IPS DF 6.9 (cell line): ENCODE measurements at regions not wholly inside any gene's neighbourhood (a gene's known extent, or its start where the extent isn't known, plus 50 kb on each side); places are given as distances from the start of the nearest gene placed in this dataset.

Experiments used
- DNase-seq: peaks from one replicate; pipeline ENCODE4 v3.0.0-alpha.2; 2013; ENCODE audit warnings: low read depth, low spot score
- H3K27ac ChIP-seq: one replicate; pipeline ENCODE4 v1.5.1; 2013; ENCODE audit warnings: low read length, control low read depth
- H3K27me3 ChIP-seq: 2 replicates; pipeline ENCODE4 v1.6.1; 2013; ENCODE audit warnings: mild to moderate bottlenecking, low read length; ENCODE audit not compliant: control insufficient read depth, insufficient read depth
- H3K36me3 ChIP-seq: 2 replicates; pipeline ENCODE4 v1.6.1; 2013; ENCODE audit warnings: low read length; ENCODE audit not compliant: control insufficient read depth, insufficient read depth
- H3K4me1 ChIP-seq: 2 replicates; pipeline ENCODE4 v1.6.1; 2013; ENCODE audit warnings: low read length; ENCODE audit not compliant: control insufficient read depth, insufficient read depth
- H3K4me3 ChIP-seq: 2 replicates; pipeline ENCODE4 v1.5.1; 2013; ENCODE audit warnings: mild to moderate bottlenecking, low read length
- H3K9me3 ChIP-seq: 2 replicates; pipeline ENCODE4 v1.6.1; 2013; ENCODE audit warnings: low read length, inconsistent platforms; ENCODE audit not compliant: control insufficient read depth, insufficient read depth
- WGBS: extraction: QIAGEN DNeasy Blood & Tissue Kit; methylation state at CpG from one replicate; pipeline ENCODE4 v1.1.7; 2013; ENCODE audit warnings: mixed read lengths, missing lambda C conversion rate; ENCODE audit not compliant: insufficient read length, insufficient coverage; 5-methylcytosine and 5-hydroxymethylcytosine counted together

DNA sequence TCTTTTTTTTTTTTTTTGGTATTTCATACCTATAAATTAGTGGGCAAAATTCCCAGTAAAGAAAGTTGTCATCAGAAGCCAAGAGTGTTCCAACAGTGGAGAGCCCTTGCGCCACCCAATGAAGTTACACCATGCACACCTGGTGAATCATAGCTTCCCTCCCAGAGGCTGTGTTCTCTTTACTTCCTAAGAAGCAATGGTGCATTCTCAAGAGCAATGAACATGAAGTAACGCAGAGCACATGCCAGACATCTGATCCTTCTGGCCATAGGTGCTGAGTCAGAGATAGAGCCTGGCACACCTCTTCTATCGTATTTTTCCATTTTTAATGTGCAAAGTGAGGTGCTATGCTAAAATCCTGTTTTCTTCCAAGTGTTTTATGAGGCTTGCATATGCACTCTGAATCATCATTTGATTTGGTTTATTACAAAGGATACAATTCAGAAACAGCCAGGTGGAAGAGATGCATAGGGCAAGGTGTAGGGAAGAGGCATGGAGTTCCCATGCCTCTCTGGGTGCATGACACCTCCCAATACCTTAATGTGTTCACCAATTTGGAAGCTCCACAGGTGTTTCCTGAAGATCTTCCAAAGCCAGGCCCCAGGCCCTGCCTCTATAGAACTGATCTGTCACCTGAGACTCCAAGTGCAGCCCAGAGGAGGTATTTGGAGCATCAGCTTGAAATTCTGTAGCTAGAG is 408.0 kb downstream of the SIPA1L2 start:
- no peak overlapping the region for H3K4me3 ChIP-seq
- no peak for DNase-seq
- no peaks in the 10 kb centered on the region for H3K4me1 ChIP-seq
- peaks cover 37% of the 10 kb centered on the region for H3K27me3 ChIP-seq
- WGBS, result no CpG with 5 or more reads among the region's 3 CpGs
- H3K9me3 ChIP-seq, result no peaks in the 10 kb centered on the region
- H3K27ac ChIP-seq, result no peak overlapping the region
- H3K36me3 ChIP-seq, result no peaks in the 10 kb centered on the region

DNA sequence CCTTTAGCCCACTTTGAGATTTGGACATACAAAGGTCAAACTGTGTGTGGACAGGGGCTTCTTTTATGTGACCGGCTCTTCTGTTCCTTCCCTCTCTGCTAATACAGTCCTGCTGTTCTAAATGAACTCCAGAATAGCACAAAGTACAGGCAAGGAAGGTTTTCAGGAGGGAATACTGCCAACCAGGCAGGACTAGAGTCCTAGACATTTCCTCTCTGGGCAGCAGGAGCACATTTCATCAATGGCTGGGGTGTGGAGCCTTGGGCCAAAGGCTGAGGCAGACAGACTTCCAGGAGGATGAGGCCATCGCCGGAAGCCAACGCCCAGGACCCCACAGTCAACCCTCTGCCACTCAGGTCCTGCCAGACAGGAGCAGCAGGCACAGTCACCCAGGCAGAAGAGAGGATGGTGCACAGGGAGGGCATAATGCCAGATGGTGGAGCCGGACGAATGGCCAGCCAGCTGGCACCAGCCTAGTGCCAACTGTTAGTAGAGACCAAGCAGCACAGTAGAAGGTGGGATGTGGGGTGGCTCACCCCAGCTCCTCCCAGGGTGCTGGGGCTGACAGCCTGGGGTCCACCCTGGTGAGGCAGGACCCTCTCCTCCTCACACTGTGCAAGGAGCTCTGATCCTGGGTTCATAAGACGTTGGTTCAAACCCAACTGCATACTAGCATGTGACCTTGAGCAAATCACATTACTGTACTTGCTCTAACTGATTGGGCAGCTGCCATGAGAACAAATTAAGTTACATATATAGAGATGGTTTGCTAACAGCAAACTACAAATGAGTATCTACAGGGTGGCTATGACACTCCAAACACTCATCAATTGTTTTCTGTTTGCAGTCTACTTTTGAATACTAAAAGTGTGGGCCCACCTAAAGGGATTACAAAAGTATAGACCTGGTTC is 410.7 kb downstream of the SIPA1L2 start:
- Histone ChIP-seq H3K4me3 (no peak overlapping the region), H3K4me1 (no peaks in the 10 kb centered on the region), H3K27ac (no peak overlapping the region), H3K9me3 (no peaks in the 10 kb centered on the region), H3K36me3 (no peaks in the 10 kb centered on the region), H3K27me3 (peaks cover 30% of the 10 kb centered on the region)
- DNase-seq, result no peak
- WGBS, result no CpG with 5 or more reads among the region's 7 CpGs

DNA sequence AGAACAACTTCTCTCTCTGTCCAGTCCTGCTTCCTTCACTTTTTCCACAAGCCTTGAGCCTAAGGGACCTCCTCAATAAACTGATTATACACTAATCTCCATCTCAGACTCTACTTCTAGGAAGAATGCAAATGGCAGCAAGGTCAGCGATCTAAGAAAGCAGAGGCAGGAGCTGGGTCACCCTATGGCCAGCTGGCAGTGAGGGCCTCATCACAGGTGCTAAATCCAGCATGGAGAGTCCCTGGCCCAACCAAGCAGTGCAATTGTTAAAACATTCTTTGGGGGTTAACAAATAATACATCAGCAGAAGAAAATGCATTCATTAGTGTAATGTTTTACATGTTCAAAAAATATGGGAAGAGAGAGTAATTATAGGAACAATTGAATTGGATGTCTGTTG is 416.0 kb downstream of the SIPA1L2 start:
- no peak overlapping the region for H3K4me3 ChIP-seq
- no peaks in the 10 kb centered on the region for H3K4me1 ChIP-seq
- no CpG with 5 or more reads among the region's 1 CpG for WGBS
- no peak for DNase-seq
- no peaks in the 10 kb centered on the region for H3K27me3 ChIP-seq
- no peaks in the 10 kb centered on the region for H3K9me3 ChIP-seq
- no peak overlapping the region for H3K27ac ChIP-seq
- no peaks in the 10 kb centered on the region for H3K36me3 ChIP-seq

DNA sequence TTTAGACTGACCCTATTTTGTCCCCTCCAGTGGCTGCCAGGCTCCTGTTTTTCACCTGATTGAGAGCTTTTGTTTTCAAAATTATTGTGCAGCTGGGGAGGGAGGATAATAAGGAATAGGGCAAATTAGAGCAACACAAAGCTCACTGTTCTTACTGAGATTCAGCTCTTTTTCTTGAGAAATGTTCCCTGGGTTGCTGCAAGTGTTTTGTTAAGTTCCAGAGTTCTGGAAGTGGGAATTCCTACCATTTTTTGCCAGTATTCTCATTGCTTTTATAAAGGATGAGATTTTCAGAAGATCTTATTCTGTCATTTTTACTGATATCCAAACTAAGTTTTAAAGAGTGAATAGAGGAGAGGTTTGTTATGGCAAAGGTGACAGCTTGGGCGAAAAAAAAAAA is 417.7 kb downstream of the SIPA1L2 start:
- H3K4me1 ChIP-seq, result no peaks in the 10 kb centered on the region

DNA sequence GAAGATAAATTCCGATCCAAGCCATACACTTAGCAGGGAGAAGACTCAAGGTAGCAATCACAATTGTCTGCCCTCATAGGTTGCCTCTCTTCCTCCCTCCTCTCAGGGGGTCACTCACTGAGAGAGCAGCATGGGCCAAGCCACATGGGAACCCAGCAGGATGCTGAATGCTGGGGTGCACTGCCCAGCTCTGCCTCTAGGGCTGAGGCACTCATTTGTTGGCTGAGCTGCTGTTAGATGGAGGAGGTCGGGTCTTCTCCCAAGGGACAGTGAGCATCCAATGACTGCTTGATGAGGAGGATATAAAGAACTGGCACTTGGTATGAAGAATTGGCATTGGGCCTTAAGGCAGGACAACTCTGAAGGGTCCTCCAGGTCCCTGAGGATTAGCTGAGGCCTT is 418.8 kb downstream of the SIPA1L2 start:
- peak; percentile 43 for DNase-seq

More for the DNA sequence above, 417.7 kb downstream of the SIPA1L2 start:
- Histone ChIP-seq H3K36me3 (no peaks in the 10 kb centered on the region), H3K27ac (no peak overlapping the region), H3K4me3 (no peak overlapping the region), H3K9me3 (no peaks in the 10 kb centered on the region), H3K27me3 (no peaks in the 10 kb centered on the region)
- WGBS, result no CpG with 5 or more reads among the region's 1 CpG
- no peak for DNase-seq

DNA sequence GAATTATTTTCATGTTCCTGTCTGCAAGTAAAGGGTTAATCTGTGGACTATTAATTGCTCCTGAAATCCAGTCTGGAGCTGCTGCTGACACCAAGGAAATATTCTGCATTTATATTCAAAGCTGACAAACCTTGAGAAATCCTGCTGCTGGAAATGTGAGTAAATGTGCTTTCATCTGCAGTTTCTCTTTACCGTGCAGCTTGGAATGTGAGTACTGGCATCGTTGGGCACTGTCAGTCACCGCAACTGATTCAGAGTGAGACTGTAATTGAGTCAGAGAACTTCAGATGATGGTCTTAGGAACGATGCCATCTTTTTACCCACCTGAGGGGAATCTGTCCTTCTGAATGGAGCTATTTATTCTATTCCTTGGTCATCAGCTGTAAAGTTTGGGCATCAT is 420.6 kb downstream of the SIPA1L2 start:
- no peak for DNase-seq
- no peak overlapping the region for H3K27ac ChIP-seq
- no peaks in the 10 kb centered on the region for H3K4me1 ChIP-seq
- no CpG with 5 or more reads among the region's 4 CpGs for whole genome bisulfite sequencing
- no peaks in the 10 kb centered on the region for H3K27me3 ChIP-seq
- no peak overlapping the region for H3K4me3 ChIP-seq
- no peaks in the 10 kb centered on the region for H3K9me3 ChIP-seq
- H3K36me3 ChIP-seq, result no peaks in the 10 kb centered on the region

More for the DNA sequence above, 418.8 kb downstream of the SIPA1L2 start:
- Histone ChIP-seq H3K27ac (no peak overlapping the region), H3K27me3 (no peaks in the 10 kb centered on the region), H3K4me3 (no peak overlapping the region), H3K36me3 (no peaks in the 10 kb centered on the region), H3K4me1 (no peaks in the 10 kb centered on the region), H3K9me3 (no peaks in the 10 kb centered on the region)
- WGBS, result no CpG with 5 or more reads among the region's 2 CpGs

DNA sequence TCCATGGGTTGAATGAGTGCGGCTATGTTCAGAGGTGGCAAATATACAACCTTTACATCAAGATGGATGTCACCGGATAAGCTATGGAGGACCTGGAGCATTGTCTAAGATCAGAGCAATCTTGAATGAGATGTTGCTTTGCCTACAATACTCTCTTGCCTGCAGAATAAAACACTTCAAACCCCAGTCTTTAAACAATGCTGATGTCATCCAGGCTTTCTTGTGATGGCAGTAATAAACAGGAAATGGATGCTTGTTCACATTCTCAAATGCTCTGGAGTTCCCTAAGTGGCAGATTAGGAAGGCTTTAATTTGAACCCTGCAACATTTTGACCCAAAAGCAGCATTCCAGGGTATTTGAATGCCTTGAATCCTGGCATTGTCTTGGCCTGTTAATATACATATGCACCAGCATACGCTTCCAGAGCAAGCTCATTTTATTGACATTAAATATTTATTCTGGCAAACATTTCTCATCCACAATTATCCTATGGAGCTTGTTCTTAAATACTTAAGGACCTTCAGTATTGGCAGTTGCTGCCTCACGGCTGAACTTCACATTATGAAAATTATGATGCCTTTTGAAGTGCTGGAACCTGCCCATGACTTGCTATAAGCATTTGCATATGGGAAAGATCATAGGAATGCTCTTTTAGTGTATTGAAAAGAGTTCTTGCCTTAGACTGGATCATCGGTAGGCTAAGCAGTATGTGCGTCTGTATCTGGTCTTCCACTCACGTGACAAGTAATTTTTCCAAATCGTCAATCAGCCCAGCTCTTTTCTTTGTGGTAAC is 422.7 kb downstream of the SIPA1L2 start:
- no peaks in the 10 kb centered on the region for H3K4me1 ChIP-seq
- H3K4me3 ChIP-seq, result no peak overlapping the region
- H3K27me3 ChIP-seq, result no peaks in the 10 kb centered on the region
- whole genome bisulfite sequencing, result no CpG with 5 or more reads among the region's 8 CpGs
- no peaks in the 10 kb centered on the region for H3K9me3 ChIP-seq
- DNase-seq, result no peak
- no peak overlapping the region for H3K27ac ChIP-seq
- no peaks in the 10 kb centered on the region for H3K36me3 ChIP-seq

DNA sequence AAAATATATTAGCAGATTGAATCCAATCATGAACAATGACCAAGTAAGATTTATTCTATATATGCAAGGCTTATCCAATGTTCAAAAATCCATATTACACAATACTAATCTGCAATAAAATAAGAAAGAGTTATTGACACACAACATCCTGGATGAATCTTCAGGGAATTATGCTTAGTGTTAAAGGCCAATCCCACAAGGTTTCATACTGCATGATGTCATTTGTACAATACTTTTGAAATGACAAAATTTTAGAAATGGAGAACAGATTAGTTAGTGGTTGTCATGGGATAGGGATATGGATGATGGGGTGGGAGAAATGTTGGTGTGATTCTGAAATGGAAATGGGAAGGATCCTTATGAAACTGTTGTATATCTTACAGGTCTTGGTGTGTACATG is 425.7 kb downstream of the SIPA1L2 start:
- no peaks in the 10 kb centered on the region; the same call in 1 of the 2 replicates for H3K9me3 ChIP-seq
- no peaks in the 10 kb centered on the region for H3K36me3 ChIP-seq
- no peak for DNase-seq
- no peak overlapping the region for H3K4me3 ChIP-seq
- no peak overlapping the region for H3K27ac ChIP-seq
- no peaks in the 10 kb centered on the region for H3K27me3 ChIP-seq
- H3K4me1 ChIP-seq, result no peaks in the 10 kb centered on the region

DNA sequence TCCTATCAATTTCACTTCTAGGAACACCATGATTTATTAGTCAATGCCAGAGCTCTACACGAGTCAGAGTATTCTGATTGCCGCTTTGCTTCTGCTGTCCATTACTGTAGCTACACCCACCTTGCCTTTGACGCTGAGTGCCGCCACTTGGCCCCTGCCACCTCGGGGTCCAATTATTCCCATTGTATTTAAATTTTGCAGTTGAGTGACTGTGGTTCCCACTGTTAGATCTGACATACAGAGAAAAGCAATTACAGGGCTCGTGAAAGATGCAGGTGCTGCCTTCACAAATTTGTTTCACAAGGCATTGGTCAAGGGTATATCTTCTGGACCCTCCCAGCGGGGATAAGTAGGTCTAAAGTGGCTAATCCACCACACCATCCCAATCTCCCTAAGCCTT is 428.9 kb downstream of the SIPA1L2 start:
- no peaks in the 10 kb centered on the region for H3K36me3 ChIP-seq
- no CpG with 5 or more reads among the region's 7 CpGs for WGBS
- no peak for DNase-seq
- H3K27ac ChIP-seq, result no peak overlapping the region
- no peaks in the 10 kb centered on the region for H3K27me3 ChIP-seq
- H3K4me3 ChIP-seq, result no peak overlapping the region
- no peaks in the 10 kb centered on the region for H3K4me1 ChIP-seq
- H3K9me3 ChIP-seq, result no peaks in the 10 kb centered on the region; the same call in 1 of the 2 replicates

DNA sequence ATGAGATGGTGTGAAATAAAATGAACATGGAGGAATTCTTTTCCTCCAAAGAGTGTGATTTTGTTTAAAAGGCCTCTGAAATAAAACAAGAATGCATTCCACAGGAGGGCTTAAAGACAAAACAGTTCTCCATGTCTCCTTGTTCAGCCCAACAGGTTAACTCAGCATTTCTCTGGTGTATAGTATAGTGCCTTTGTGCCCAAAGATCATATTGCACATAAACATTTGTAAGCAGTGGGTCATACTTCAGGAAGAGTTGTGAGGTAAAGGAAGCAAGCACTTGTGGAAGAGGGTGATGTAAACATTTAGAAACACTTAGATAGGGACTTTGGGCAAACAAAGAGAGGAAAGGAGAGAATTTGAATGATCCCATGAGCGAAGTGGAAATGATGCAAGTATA is 433.9 kb downstream of the SIPA1L2 start:
- Histone ChIP-seq H3K27ac (no peak overlapping the region), H3K9me3 (no peaks in the 10 kb centered on the region; the same call in 1 of the 2 replicates), H3K27me3 (no peaks in the 10 kb centered on the region), H3K36me3 (no peaks in the 10 kb centered on the region), H3K4me3 (no peak overlapping the region), H3K4me1 (no peaks in the 10 kb centered on the region)
- no CpG with 5 or more reads among the region's 1 CpG for WGBS
- no peak for DNase-seq
